ENCODE measurements at regions not wholly inside any gene's neighbourhood (a gene's known extent, or its start where the extent isn't known, plus 50 kb on each side); places are given as distances from the start of the nearest gene placed in this dataset.
"Not testable (repeated sequence)": the region's sequence is repeated elsewhere in the genome, so short reads cannot be mapped to it uniquely, and the experiment has no call there.

DNA sequence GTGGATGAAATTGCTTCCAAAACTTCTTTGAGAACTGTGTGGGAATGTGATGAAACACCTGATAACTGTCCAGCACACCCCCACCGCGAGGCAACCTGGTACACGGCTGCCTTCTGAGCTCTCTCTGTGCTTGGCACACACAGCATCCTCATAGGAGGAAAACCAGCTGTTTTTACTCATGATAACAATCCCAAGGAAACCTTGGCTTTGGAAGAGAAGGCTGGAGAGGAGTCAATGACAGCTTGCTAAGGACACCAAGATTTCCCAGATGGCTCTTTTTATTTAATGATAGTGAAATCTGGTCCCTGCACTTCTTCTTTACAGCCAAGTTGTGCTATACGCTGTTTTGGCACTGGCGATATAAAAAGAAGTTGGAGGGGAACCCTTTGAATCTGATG lies 232.5 kb upstream of the FN1 start:
- intact Hi-C loops (cut with micrococcal nuclease), result no loop called here

DNA sequence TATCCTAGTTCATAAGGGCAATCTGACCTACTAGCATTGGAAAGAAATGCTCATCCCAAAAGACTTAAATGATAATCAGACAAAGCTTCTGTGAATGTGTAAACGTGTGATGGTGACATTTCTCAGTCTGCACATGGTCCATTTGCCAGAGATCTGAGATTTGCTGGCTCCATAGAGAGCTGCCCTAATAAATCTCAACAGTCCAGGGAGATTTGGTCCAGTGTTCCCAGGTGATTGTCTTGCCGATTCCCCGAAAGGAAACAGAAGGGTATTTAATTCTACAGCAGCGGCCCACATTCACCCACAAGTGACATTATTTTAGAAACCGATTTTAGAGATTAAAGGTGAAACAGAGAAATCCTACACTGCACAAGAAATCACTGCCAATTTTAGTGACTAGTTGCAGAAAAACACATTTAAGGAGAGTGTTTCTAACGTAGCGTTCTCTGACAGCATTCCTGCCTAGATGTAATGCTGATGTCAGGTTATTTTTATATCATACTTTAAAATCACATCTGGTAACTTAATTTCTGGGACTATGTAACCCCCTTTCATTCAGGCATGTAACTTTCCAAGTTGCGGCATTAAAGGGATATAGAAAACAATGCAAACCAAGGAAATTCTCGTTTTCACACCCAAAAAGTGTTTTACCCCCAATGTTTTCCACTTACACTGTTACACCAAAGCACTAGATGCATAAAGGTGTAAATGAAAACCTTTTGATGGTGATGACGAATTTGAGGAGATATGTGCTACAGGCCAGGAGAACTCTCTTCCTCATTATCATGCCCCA lies 231.9 kb upstream of the FN1 start:
- intact Hi-C loops (cut with micrococcal nuclease), result no loop called here

DNA sequence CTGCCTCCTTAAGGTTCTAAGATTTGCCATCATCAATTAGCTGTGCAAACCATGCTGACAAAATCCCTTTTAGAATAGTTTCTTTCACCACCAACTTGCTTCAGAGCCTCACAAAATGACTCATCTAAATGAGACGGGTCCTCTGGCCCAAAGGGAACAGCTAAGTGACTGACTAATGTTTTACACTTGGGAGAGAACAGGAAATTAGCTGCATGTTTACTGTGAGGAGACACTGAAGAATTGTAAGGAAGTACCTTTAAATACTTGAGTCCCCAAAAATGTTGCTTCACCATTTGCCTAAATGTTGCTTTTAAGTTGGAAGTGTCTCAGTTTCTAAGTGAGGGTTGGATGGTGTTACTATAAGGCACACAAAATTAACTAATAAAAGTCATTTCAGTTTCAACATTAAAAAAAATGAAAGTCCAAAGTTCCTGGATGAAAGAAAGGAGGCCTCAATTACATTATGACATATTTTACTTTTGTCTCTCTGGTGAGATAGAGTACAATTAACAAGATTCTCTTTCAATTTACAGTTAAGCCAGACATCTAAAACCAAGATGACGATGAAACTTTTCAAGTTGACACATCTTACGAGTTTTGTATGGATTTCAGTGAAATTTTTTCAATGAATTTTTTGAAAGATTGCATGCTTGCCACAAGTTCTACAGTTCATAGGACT lies 229.1 kb upstream of the FN1 start:
- intact Hi-C loops (cut with micrococcal nuclease), result no loop called here

DNA sequence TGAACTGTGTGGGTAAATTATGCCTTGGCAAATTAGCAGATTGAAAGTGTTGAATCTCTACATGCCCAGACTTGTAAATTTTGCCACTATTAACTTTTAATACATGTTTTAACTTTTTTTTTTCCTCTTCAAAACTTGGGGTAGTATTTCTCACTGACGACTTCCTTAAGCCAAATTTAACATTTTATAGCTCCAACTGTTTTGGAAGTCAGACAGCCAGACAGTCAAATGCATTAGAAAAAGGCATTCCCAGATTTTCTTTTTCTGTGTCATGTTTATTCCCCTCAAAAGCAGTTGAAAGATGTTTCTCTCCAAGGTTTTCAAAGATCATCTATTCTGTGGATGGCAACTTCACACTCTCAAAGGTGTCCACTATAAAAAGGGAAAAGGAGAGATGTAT lies 226.8 kb upstream of the FN1 start:
- intact Hi-C loops (cut with micrococcal nuclease), result no loop called here

DNA sequence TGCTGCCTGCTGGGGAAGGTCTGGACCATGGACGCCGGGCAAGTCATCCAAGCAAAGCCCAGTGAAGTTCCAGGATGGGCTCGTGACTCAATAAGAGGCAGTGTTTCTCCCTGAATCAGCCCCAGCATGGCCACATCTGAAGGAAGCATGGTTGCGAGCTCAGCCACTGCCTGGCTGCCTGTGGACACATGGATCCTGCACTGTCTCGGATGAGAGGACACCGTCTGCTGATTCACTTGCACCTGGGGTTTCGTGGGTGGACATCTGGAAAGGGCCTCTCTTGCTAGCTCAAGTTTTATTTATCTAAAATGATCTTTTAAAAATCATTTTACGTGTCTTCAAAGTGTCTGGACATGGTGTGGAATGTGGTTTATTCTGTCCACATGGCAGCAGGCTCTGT lies 224.8 kb upstream of the FN1 start:
- intact Hi-C loops (cut with micrococcal nuclease), result no loop called here

DNA sequence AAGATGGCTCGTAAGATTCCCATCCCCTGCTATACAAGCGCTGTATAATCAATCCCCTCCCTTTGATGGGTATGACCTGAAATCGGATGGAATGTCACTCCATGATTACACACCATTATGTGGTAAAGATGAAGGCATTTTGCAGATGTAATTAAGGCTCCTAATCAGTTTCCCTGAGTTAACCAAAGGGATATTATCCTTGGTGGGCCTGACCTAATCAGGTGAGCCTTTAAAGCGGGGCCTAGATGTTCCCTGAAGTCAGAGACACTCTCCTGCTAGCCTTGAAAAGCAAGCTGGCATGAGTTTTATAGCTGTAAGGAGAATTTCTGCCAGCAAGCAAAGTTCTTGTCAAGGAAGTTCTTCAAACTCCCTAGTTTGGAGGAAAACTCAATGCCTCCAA lies 223.8 kb upstream of the FN1 start:
- intact Hi-C loops (cut with micrococcal nuclease), result no loop called here

DNA sequence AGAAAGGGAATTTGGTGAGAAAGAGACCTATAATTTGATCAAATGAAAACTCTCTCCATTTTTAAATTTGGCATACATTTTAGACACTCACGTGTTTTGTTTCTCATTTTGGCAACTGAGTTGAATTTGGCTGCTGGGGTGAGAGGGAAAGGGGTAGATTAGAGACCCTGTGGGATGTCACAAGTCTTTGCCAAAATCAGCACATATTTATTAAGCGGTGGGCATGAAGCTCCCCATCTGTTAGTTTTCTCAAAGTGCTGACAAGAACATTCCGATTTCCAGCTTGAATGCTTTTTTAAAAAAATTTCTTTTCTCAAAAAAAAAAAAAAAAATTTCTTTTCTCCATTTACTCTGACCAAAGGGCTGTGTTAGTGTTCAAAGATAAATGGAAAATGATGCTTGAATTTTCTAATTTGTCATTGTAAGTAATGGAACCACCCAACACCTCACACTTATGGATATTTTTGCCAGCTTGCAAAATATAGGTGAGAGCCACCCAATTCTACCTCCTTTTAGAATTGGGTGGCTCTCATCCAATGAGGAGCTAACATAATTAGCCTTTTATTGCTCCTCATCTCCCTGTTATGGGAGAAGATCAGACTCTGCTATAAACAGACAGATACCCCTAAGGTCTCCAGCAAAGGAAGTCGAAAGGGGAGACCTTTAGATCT lies 222.9 kb upstream of the FN1 start:
- intact Hi-C loops (cut with micrococcal nuclease), result no loop called here

DNA sequence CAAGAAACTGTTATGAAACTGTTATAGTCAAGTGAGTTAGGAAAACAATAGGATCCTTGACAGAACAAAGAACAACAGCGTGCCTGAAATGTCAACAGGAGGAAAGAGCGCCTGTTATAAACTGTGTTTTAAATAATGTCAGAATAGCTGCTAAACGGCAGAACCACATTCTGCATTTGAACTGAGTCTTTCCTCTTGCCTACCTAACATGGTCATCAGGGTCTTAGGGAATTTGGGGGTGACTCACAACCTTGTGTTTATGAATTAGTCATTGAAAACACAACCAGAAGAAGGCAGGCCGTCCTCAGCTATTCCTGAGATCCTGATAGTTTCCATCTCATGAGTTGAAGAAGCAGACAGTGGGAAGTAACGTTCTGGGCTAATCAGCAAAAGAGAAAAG lies 222.0 kb upstream of the FN1 start:
- intact Hi-C loops (cut with micrococcal nuclease), result no loop called here

DNA sequence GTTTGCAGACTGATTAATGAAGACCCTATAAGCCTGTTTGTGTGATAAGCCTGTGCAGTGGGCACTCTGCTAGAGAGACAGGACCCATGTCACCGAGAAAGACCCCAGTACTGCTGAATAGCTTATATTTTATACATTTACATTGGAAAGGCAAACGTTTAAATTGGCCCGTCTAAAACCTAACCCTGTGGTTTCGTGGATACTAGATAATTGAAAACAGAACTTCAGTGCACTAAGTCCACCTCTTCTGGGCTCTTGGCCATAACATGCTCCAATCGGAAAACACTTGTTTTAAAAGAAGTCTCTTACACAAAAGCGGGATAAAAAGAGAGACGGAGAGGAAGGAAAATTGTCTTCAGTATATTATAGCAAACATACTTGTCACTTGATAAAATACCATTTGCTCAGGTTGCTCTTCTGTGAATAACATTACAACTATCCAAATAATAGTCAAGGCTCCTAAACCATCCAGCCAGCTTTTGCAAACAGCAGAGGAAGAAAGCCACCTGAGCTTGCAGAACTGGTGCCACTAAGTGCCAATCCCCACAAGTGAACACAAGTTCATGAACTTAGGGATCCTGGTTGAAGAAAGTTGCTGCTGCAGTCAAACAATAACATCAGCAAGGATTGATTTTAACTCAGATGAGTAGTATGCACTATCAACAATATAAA lies 218.4 kb upstream of the FN1 start:
- intact Hi-C loops (cut with micrococcal nuclease), result no loop called here

DNA sequence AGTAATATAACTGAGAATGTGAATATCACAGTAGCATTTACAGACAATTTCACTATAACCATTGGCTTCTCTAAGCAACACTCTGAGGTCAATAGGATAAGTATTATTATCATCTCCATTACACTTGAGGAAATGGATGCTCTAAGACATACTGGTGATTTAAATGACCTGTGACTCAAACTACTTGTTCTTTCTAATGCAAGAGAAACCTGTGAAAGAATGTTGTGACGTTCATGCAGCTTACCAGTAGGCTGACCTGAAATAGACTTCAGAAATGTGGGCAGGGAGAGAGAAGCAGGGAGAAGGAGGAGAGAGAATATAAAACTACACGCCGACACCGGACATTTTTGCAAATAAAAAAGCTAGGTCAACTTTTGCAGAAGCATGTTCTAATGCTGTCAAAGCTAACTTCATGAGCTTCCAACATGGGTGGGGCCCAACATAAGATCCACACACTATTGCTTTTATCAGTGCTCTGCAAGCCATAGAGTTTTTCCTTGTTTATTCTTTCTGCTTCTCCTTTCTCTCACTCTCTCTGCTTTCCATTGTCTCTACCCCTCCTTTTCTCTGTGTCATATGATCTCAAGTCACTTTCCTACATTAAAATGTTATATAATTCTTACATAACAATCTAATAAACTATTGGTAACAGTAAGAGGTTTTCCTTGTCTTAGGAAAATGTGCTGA lies 217.6 kb upstream of the FN1 start:
- intact Hi-C loops (cut with micrococcal nuclease), result no loop called here

DNA sequence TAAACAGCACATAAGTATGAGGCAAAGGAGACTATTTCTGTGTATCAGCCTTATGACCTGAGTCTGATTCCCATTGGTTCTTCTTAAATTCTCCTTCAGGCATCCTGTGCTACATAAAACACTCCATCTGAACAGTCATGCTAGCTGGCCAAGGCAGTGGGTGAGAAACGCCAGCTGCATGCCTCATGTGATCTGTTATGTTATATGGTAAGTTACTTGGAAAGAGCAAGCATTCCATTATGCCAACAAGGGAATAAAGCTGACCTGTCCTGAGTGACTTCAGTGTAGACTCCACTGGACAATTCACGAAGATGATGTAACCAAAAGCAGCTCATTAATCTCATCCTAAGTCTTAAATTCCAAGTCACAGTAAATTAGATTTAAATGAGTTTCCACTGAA lies 216.5 kb upstream of the FN1 start:
- intact Hi-C loops (cut with micrococcal nuclease), result no loop called here

DNA sequence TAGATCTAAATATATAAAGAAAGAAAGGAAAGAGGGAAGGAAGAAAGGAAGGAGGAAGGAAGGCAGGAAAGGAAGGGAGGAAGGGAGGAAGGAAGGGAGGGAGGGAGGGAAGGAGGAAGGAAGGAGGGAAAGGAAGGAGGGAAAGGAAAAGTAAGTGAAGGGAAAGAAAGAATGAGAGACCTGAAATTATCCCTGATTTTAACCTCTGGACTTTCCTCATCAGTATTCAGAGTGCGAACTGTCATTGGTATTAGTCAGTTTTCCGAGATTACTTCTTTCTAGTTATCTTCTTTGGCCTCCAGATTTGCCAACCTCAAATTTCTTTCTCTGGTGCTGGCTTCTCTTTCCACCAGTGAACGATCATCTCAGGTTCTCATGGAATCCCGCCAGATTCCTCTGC lies 215.5 kb upstream of the FN1 start:
- intact Hi-C loops (cut with micrococcal nuclease), result no loop called here

DNA sequence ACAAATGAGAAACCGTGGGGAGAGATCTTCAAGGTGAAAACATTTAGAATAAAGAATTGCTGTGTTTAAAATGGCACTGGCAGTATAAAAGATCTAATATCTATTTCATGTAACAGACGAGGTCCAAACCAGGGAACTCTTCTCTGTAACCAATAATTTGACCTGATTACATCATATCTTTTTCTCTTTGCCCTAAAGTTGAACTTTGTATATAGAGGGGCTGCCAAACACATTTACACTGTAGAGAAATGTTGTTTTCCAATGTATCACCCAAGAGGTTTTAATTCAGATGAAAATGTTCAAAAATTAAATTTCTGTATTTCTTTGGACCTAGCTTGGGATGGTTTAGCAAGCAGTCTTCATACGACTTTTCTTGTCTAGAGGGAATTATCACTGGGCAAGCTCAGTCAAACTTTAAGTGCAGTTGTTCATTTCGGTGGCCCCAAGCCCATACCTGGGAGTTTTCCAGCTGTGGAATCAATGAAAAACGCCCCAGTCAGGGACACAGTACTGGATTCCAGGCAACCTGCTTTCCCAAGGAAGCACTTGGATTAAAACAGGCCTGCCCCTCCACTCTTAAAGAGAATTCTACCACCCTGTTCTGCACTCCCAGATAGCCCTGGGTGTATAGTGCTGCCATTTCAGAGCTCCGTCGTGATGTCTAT lies 208.5 kb upstream of the FN1 start:
- intact Hi-C loops (cut with micrococcal nuclease), result no loop called here

DNA sequence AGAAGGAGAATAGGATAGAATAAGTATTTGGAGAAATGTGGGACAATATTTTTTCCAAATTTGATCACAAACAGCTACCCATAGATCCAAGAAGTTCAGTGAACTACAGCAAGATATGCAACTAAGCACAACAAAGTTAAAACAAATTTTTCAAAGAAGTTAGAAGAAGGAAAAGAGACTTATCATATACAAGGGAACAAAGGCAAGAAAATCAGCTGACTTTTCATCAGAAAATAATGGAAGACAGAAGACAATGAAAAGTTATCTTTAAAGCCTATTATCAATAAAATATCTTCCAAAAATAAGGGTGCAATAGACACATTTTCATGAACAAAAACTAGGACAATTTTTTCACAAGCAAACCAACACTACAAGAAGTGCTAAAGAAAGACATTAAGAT lies 202.8 kb upstream of the FN1 start:
- intact Hi-C loops (cut with micrococcal nuclease), result no loop called here

DNA sequence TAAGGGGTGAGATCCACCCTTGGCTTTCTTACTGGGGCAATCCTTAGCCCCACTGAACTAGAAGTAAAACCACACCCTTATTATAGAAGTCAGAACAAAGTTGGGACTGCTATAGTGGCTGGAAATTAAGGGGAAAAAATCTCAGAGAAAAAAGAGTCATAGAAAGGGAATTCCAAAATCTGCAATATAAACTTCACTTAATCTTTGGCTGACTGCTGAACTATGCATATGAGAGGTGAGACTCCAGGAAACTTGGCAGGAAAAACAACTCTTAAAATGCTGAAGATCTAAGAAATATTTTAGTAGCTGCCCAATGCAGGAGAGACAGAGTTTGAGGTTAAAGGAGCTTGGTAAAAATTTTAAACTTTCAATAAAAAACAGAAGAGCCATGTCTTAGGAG lies 201.8 kb upstream of the FN1 start:
- intact Hi-C loops (cut with micrococcal nuclease), result no loop called here

DNA sequence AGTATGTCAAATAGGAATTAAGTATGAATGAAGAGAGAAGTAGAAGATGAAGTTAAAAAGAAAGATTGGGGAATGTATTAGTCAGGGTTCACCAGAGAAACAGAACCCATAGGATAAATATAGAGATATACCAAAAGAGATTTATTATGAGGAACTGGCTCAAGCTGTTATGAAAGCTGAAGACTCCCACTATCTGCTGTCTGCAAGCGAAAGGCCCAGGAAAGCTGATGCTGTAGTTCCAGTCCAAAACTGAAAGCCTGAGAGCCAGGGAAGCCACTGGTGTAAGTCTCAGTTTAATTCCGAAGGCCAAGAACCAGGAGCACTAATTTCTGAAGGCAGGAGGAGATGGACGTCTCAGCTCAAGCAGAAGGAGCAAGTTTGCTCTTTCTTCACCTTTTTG lies 200.9 kb upstream of the FN1 start:
- intact Hi-C loops (cut with micrococcal nuclease), result no loop called here

DNA sequence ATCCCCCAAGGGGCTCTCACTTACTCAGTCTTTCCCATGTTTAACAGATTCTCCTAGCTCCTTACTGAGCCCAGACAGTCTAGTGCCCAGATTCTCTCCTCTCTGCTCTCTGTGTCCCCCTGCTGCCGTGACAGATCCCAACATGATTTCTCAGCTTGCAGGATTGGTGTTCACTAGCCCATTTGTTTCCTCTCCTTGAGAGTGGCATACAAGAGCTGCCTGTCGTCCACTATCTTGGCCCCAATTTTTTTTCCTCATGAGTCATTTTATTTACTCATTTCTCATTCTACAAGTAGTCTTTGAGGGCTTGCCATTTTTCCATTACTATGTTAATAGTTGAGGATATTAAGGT lies 199.9 kb upstream of the FN1 start:
- intact Hi-C loops (cut with micrococcal nuclease), result no loop called here

DNA sequence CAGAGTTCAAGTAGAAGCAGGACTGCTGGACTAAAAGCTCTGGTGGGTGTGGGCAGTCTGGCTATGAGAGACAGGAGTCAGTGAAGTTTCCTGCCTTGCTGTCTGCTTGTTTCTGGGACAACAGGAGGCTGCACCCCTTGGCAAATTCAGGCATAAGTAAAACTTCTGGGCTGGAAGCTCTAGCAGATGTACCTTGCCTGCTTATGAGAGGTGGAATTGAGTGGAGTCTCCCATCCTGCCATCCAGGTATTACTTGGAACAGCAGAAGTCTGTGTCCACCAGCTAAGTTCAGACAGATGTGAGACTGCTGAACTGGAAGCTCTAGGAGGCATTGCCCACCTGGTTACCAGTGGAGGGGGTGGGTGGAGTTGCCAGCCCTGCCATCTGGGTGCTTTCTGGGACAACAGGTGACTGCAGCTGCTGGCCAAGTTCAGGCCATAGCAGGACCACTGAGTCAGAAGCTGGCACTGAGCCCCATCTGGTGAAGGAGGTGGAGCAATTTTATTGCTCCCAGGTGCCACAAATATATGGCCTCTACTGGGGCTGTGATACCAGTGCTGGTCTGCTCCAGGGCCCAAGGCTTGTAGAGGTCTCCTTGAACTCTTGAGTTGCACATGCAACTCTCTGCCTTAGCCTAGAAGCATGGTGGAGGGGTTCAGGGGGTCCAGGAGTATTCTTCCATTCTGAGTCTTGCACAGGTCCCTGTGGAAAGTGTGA lies 199.4 kb upstream of the FN1 start:
- intact Hi-C loops (cut with micrococcal nuclease), result no loop called here

DNA sequence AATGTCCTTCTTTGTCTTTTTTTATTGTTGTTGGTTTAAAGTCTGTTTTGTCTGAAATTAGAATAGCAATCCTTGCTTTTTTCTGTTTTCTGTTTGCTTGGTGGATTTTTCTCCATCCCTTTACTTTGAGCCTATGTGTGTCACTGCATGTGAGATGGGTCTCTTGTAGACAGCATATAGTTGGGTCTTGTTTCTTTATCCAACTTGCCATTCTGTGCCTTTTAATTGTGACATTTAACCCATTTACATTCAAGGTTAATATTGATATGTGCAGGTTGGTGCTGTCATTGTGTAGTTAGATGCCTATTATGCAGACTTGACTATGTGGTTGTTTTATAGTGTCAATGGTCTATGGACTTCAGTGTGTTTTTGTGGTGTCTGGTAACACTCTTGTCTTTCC lies 197.5 kb upstream of the FN1 start:
- intact Hi-C loops (cut with micrococcal nuclease), result no loop called here

DNA sequence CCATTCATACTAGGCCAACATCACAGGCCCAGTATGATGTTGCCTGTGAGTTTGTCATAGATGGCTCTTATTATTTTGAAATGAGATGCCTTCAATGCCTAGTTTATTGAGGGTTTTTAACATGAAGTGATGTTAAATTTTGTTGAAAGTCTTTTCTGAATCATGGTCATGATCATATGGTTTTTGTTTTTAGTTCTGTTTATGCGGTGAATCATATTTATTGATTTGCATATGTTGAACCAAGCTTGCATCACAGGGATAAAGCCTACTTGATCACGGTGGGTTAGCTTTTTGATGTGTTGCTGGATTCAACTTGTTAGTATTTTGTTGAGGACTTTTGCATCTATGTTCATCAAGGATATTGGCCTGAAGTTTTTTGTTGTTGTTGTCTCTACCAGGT lies 195.8 kb upstream of the FN1 start:
- intact Hi-C loops (cut with micrococcal nuclease), result no loop called here

DNA sequence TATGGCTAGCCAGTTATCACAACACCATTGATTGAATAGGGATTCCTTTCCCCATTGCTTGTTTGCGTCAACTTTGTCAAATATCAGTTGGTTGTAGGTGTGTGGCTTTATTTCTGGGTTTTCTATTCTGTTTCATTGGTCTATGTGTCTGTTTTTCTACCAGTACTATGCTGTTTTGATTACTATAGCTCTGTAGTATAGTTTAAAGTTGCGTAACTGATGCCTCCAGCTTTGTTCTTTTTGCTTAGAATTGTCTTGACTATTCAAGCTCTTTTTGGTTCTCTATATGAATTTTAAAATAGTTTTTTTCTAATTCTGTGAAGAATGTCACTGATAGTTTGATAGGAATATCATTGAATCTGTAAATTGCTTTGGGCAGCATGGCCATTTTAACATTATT lies 194.9 kb upstream of the FN1 start:
- intact Hi-C loops (cut with micrococcal nuclease), result not testable (repeated sequence)
